ENCODE measurements at regions not wholly inside any gene's neighbourhood (a gene's known extent, or its start where the extent isn't known, plus 50 kb on each side); places are given as distances from the start of the nearest gene placed in this dataset.

- H3K4me2 ChIP-seq (ENCODE audit: low read depth, low read length), result no peak overlapping the region
- H3K23ac ChIP-seq (ENCODE audit: low read depth, low read length), result no peak overlapping the region
- no peak overlapping the region for H2BK15ac ChIP-seq (ENCODE audit: low read depth, low read length)
- H2AFZ ChIP-seq (replicated peaks; ENCODE audit: low read length, poor library complexity), result no peak overlapping the region
- H2BK5ac ChIP-seq (ENCODE audit: low read depth, low read length, poor library complexity, severe bottlenecking), result no peak overlapping the region
- ATAC-seq (ENCODE audit: low read depth) (no peak), DNase-seq (no peak)
- ChIA-PET POLR2A (ENCODE audit: unreplicated experiment) (no interaction called here), CTCF (no interaction called here)
- no peak overlapping the region for H2BK20ac ChIP-seq (ENCODE audit: low read depth, low read length)
- no peak overlapping the region for H3K4me3 ChIP-seq (ENCODE audit: insufficient read depth, low read depth, low read length)
- no peak overlapping the region for H3K27ac ChIP-seq (ENCODE audit: insufficient read depth, low read length)
- no peaks in the 10 kb centered on the region for H4K20me1 ChIP-seq (ENCODE audit: insufficient read depth, low read length)
- H3K36me3 ChIP-seq (ENCODE audit: control insufficient read depth, insufficient read depth, low read length), result no peaks in the 10 kb centered on the region
- in situ Hi-C loops (cut with MboI; ENCODE audit: low sequenced_read_pairs), result no loop called here
- H3K27me3 ChIP-seq (ENCODE audit: control insufficient read depth, insufficient read depth, low read length), result no peaks in the 10 kb centered on the region
- H3K14ac ChIP-seq (replicated peaks; ENCODE audit: low read depth, low read length), result no peak overlapping the region
- intact Hi-C loops (cut with micrococcal nuclease), result no loop called here
- no TSS peak for BruUV-seq (replicated peaks)
- no peak overlapping the region for H3K9ac ChIP-seq (ENCODE audit: low read depth, low read length)
- no peak overlapping the region for H3K18ac ChIP-seq (ENCODE audit: low read depth, low read length)
- no peak overlapping the region for H4K91ac ChIP-seq (ENCODE audit: insufficient read depth, low read depth, low read length)
- H2AK9ac ChIP-seq (replicated peaks; ENCODE audit: low read depth, low read length, poor library complexity), result no peak overlapping the region
- H3K56ac ChIP-seq (ENCODE audit: extremely low read depth, insufficient read depth, low read length), result no peak overlapping the region
- H4K8ac ChIP-seq (ENCODE audit: low read depth in 2 of 2, low read length in 2 of 2), result no peak overlapping the region
- no peak overlapping the region for H3K4ac ChIP-seq (ENCODE audit: low read depth, low read length)
- H3K9me3 ChIP-seq (ENCODE audit: control insufficient read depth, insufficient read depth, low read length), result no peaks in the 10 kb centered on the region
- TF ChIP-seq FOS (IDR thresholded peaks at IDR 0.05; ENCODE audit: low read depth, low read length) (no peak), SMC3 (IDR thresholded peaks at IDR 0.05; ENCODE audit: low read depth, low read length) (no peak), USF2 (IDR thresholded peaks at IDR 0.05; ENCODE audit: low read depth, low read length) (no peak), RCOR1 (IDR thresholded peaks at IDR 0.05; ENCODE audit: insufficient replicate concordance, low read length) (no peak), POLR2A (IDR thresholded peaks at IDR 0.05; ENCODE audit: low read depth, low read length) (no peak), RAD21 (IDR thresholded peaks at IDR 0.05; ENCODE audit: low read length) (no peak), CTCF (conservative IDR thresholded peaks at IDR 0.05; ENCODE audit: low read depth, low read length) (no peak), NFE2L2 (IDR thresholded peaks at IDR 0.05; ENCODE audit: low read depth, low read length) (no peak), CHD1 (IDR thresholded peaks at IDR 0.05; ENCODE audit: low read depth, low read length) (no peak), BHLHE40 (IDR thresholded peaks at IDR 0.05; ENCODE audit: low read depth, low read length) (no peak)
- TF ChIP-seq, protein P1, sequence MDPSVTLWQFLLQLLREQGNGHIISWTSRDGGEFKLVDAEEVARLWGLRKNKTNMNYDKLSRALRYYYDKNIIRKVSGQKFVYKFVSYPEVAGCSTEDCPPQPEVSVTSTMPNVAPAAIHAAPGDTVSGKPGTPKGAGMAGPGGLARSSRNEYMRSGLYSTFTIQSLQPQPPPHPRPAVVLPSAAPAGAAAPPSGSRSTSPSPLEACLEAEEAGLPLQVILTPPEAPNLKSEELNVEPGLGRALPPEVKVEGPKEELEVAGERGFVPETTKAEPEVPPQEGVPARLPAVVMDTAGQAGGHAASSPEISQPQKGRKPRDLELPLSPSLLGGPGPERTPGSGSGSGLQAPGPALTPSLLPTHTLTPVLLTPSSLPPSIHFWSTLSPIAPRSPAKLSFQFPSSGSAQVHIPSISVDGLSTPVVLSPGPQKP (IDR thresholded peaks at IDR 0.05; ENCODE audit: borderline replicate concordance, low read depth, low read length), result no peak
- dilution Hi-C loops (cut with HindIII; ENCODE audit: low sequenced_read_pairs, unreplicated experiment), result no loop called here
- H3K79me1 ChIP-seq (ENCODE audit: low read depth in 1 of 2, low read length in 2 of 2), result no peaks in the 10 kb centered on the region
- H2AK5ac ChIP-seq (ENCODE audit: low read depth, low read length), result no peak overlapping the region
- no peak overlapping the region for H4K5ac ChIP-seq (ENCODE audit: low read depth, low read length)
- no peak overlapping the region for H2BK120ac ChIP-seq (ENCODE audit: low read depth, low read length)
- no peaks in the 10 kb centered on the region for H3K9me1 ChIP-seq (ENCODE audit: insufficient read depth, low read length)
- no CpG with 5 or more reads among the region's 3 CpGs for WGBS, 2 experiments (ENCODE audit: extremely low coverage in 2 of 2, insufficient read length in 1 of 2)
- no peaks in the 10 kb centered on the region for H3K4me1 ChIP-seq (ENCODE audit: control insufficient read depth, insufficient read depth, low read length)
These were observed 51.5 kb upstream of the LRIF1 start for GRCh38 chr1:111015222-111015621.

Measured in IMR-90 (cell line).